ENCODE measurements at regions not wholly inside any gene's neighbourhood (a gene's known extent, or its start where the extent isn't known, plus 50 kb on each side); places are given as distances from the start of the nearest gene placed in this dataset.
A peak's percentile ranks its signal among the peaks of the same experiment; 100 is the strongest.

DNA sequence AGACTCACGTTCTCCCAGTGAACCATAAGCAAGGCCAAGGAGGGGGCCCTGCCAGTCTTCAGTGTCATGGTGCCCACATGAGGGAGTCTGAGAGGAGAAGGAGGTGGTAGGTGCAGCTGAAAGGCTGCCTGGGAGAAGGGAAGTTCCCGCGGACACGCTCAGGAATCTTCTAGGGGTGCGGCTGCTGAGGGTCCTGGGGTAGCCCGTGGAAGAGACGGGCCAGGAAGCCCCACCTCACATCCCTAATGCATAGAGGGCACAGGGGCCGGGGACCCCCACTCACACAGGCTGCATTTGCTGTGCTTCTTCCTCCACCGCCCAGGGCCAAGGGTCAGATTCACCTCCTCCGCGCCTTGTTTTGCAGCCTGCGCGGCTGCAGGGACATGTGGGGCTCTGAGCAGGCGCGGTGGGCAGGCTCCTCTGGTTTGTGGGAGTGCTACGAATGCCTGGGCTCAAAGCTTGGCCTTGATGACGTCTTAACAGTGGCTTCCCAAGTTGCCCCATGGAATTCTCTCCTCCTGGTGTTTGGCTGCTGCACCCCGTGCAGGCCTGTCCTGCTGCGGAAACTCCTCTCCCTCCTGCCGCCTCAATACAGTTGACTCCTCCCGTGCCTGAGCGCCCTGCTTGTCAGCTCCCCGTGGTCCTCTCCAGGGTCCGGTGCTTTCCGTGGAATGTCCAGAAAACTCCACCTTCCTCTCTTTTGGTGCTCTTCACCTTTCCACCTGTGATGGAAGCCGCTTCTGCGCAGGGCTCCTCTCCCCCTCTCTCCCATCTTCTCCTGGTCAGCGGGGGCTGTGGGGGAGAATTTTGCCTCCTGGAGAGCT is 95.7 kb downstream of the VAPA start:
- TF ChIP-seq, protein P1, sequence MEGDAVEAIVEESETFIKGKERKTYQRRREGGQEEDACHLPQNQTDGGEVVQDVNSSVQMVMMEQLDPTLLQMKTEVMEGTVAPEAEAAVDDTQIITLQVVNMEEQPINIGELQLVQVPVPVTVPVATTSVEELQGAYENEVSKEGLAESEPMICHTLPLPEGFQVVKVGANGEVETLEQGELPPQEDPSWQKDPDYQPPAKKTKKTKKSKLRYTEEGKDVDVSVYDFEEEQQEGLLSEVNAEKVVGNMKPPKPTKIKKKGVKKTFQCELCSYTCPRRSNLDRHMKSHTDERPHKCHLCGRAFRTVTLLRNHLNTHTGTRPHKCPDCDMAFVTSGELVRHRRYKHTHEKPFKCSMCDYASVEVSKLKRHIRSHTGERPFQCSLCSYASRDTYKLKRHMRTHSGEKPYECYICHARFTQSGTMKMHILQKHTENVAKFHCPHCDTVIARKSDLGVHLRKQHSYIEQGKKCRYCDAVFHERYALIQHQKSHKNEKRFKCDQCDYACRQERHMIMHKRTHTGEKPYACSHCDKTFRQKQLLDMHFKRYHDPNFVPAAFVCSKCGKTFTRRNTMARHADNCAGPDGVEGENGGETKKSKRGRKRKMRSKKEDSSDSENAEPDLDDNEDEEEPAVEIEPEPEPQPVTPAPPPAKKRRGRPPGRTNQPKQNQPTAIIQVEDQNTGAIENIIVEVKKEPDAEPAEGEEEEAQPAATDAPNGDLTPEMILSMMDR (IDR thresholded peaks at IDR 0.05), result no peak

DNA sequence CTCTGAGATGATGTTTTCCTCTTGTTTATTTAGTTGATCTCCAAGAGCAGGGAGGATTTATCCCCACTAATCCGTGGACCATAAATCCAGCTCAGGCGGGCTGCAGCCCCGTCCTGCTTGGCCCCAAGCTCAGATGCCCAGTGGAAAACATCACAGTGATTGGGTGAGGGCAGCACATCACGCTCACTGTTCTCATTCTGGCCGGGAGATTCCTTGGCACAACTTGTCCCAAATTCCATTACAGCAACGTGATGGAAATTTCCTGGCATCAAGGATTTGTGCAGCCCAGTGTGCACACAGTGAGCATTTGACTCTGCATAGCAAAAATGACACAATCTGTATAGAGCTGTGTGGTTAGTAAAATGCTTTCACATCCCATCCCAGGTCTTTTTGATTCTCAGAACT is 96.8 kb downstream of the VAPA start:
- peak overlapping the region; percentile 91 for H3K27ac ChIP-seq
- peak overlapping the region; percentile 36 for H3K4me3 ChIP-seq
- DNase-seq (ENCODE audit: low spot score), result peak; percentile 92
- TF ChIP-seq, protein P1 (IDR thresholded peaks at IDR 0.05), result no peak

More for the DNA sequence above, 95.7 kb downstream of the VAPA start:
- Histone ChIP-seq H3K27ac (peak overlapping the region; percentile 91), H3K4me3 (no peak overlapping the region)
- no peak for DNase-seq (ENCODE audit: low spot score)

DNA sequence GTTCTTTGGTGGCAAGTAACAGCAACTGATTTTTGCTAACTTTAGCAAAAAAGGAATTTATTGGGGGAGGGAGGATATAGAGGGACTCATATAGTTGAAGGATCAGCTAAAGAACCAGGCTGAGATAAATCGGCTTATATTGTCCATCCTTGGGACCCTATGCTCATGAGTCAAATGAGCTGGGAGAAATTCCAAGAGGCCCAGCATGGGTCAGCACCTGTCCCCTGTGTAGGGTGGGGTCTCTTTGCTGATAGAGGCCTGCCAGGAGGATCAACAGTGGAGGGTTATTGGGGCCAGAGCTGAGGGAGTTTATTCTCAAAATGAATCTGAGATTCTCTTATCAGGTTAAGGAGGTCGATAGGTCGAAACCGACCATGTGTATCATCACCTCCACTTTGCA is 97.2 kb downstream of the VAPA start:
- no peak overlapping the region for H3K4me3 ChIP-seq

DNA sequence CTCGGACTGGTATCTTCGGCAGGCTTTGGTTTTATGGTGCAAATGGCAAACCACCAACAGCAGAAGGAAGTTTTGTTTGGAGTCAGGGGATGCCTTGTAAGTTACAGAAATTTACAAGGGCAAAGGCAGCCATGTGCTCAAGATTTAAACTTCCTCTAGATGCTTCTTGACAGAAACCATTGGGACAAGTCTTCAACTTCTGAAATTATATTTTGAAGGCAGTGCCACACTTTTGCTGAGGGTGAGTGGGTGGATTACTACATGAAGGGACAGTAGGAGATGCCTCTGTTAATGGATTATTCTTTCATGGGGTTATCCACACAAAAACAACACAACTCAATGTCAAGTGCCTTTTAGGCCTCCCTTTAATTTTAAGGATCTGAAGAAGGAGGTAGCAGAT is 97.9 kb downstream of the VAPA start:
- H3K27ac ChIP-seq, result peak overlapping the region; percentile 91
- H3K4me3 ChIP-seq, result no peak overlapping the region
- DNase-seq (ENCODE audit: low spot score), result no peak
- TF ChIP-seq, protein P1 (IDR thresholded peaks at IDR 0.05), result no peak

More for the DNA sequence above, 97.2 kb downstream of the VAPA start:
- DNase-seq (ENCODE audit: low spot score), result no peak
- H3K27ac ChIP-seq, result peak overlapping the region; percentile 91
- TF ChIP-seq, protein P1 (IDR thresholded peaks at IDR 0.05), result no peak

DNA sequence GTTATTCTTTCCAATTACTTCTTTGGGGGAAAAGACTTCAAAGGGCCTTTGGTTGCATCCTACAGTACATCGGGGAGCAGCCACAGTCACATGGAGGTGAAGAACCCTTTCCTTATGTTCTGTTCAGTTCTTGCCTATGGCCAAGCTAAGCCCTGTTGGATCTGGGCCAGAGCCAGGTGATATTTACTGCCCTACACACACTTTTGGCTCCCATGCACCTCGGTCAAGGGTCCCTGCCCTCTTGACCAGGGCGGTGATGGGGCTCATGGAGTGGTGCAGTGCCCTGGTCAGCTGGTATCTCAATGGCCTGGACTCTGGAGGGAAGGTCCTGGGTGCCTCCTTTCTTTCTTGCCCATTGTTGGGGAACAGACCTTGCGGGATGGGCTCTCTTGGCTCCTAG is 98.7 kb downstream of the VAPA start:
- TF ChIP-seq, protein P1 (IDR thresholded peaks at IDR 0.05), result no peak
- H3K27ac ChIP-seq, result peak overlapping the region in 1 of 2 donors; percentile 91
- DNase-seq (ENCODE audit: low spot score), result no peak

DNA sequence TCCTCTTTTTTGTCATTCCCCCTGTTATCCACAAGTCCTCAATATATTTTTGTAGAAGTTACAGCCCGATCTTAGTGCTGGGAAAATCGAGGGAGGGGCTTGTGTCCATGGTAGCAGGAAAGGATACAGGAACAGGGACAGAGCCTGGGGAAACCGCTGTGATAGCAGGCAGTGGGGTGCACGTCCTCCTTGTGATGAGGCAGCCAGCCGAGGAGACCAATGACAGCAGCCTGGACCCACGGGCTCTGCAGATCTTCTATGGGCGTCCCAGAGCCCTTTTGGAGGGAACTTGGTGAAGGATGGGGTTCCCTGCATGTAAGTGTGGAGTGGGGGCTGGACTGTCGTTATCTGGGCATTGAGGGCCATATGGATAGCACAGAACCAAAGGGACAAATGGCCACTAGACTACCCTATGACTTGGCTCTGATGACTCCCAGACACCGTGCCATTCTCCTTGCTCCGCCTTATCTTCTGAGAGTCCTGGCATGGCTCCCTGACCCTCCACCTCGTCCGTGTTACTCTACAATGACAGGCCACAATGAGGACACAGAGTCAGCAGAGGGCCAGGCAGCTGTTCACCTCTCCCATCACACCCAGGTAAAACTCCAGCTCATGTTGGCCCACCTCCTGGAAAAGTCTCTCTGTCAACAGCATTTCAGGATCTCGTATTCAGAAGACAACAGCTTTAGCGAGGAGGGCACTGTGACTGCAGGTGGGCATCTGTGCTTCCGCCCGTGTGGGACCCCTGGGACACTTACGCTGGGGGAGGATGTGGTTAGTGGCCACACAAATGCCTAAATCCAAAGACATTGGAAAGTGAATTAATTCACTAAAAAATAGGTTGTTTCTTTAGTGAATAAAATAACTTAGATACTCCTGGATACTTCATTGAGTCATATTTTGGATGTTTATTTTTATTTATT is 100.1 kb downstream of the VAPA start:
- DNase-seq (ENCODE audit: low spot score), result no peak
- TF ChIP-seq, protein P1 (IDR thresholded peaks at IDR 0.05), result no peak
- H3K4me3 ChIP-seq, result no peak overlapping the region
- H3K27ac ChIP-seq, result peak overlapping the region in 1 of 2 donors; percentile 68

More for the DNA sequence above, 98.7 kb downstream of the VAPA start:
- no peak overlapping the region for H3K4me3 ChIP-seq
